Parathyroid adenoma (tissue), 2 donors: ENCODE measurements at regions not wholly inside any gene's neighbourhood (a gene's known extent, or its start where the extent isn't known, plus 50 kb on each side); places are given as distances from the start of the nearest gene placed in this dataset.

ENCODE experiments used
- H2AFZ ChIP-seq: fragments of 300-600 bp; sonication (generic); one replicate; pipeline ENCODE4 v1.7.0; 2017; ENCODE audit warnings: antibody characterized with exemption, mild to moderate bottlenecking
- H3K27ac ChIP-seq: fragments of 300-600 bp; sonication (generic); one replicate; pipeline ENCODE4 v1.7.0; 2017
- H3K27me3 ChIP-seq: fragments of 300-600 bp; sonication (generic); one replicate; pipeline ENCODE4 v1.7.0; 2017; ENCODE audit warnings: low read length; ENCODE audit not compliant: control insufficient read depth, insufficient read depth
- H3K36me3 ChIP-seq: fragments of 300-600 bp; sonication (generic); one replicate; pipeline ENCODE4 v1.7.0; 2017; ENCODE audit warnings: low read length; ENCODE audit not compliant: control insufficient read depth, insufficient read depth
- H3K4me1 ChIP-seq: fragments of 300-600 bp; sonication (generic); one replicate; pipeline ENCODE4 v1.7.0; 2017; ENCODE audit warnings: control low read depth
- H3K4me2 ChIP-seq: fragments of 300-600 bp; sonication (generic); one replicate; pipeline ENCODE4 v1.7.0; 2017; ENCODE audit warnings: low read length
- H3K4me3 ChIP-seq: fragments of 300-600 bp; sonication (generic); one replicate; pipeline ENCODE4 v1.7.0; 2017; ENCODE audit warnings: low read depth, low read length
- H3K79me2 ChIP-seq: fragments of 300-600 bp; sonication (generic); one replicate; pipeline ENCODE4 v1.7.0; 2017; ENCODE audit warnings: control low read depth
- H3K9ac ChIP-seq: fragments of 300-600 bp; sonication (generic); one replicate; pipeline ENCODE4 v1.7.0; 2017; ENCODE audit warnings: mild to moderate bottlenecking
- H3K9me3 ChIP-seq: fragments of 300-600 bp; sonication (generic); one replicate; pipeline ENCODE4 v1.7.0; 2017; ENCODE audit warnings: low read length; ENCODE audit not compliant: control insufficient read depth
- TF ChIP-seq, protein P1 (sequence below): fragments of 300-600 bp; sonication (generic); IDR thresholded peaks from one replicate; pipeline ENCODE4 v1.7.0; 2017; ENCODE audit warnings: antibody characterized with exemption, mild to moderate bottlenecking
- donor health status: primary hyperparathyroidism.

- no peaks in the 10 kb centered on the region for H3K4me1 ChIP-seq
- no peak overlapping the region for H3K4me3 ChIP-seq
- no peak overlapping the region for H3K4me2 ChIP-seq
- TF ChIP-seq, protein P1, sequence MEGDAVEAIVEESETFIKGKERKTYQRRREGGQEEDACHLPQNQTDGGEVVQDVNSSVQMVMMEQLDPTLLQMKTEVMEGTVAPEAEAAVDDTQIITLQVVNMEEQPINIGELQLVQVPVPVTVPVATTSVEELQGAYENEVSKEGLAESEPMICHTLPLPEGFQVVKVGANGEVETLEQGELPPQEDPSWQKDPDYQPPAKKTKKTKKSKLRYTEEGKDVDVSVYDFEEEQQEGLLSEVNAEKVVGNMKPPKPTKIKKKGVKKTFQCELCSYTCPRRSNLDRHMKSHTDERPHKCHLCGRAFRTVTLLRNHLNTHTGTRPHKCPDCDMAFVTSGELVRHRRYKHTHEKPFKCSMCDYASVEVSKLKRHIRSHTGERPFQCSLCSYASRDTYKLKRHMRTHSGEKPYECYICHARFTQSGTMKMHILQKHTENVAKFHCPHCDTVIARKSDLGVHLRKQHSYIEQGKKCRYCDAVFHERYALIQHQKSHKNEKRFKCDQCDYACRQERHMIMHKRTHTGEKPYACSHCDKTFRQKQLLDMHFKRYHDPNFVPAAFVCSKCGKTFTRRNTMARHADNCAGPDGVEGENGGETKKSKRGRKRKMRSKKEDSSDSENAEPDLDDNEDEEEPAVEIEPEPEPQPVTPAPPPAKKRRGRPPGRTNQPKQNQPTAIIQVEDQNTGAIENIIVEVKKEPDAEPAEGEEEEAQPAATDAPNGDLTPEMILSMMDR, result no peak
- H3K27ac ChIP-seq, result no peak overlapping the region
- H3K27me3 ChIP-seq, result no peaks in the 10 kb centered on the region
- no peaks in the 10 kb centered on the region for H3K9me3 ChIP-seq
- H3K36me3 ChIP-seq, result no peaks in the 10 kb centered on the region
- H3K9ac ChIP-seq, result no peak overlapping the region
- no peaks in the 10 kb centered on the region for H3K79me2 ChIP-seq
- no peak overlapping the region for H2AFZ ChIP-seq
These were observed 53.0 kb upstream of the WWC1 start for GRCh38 chr5:168238463-168238862.

DNA sequence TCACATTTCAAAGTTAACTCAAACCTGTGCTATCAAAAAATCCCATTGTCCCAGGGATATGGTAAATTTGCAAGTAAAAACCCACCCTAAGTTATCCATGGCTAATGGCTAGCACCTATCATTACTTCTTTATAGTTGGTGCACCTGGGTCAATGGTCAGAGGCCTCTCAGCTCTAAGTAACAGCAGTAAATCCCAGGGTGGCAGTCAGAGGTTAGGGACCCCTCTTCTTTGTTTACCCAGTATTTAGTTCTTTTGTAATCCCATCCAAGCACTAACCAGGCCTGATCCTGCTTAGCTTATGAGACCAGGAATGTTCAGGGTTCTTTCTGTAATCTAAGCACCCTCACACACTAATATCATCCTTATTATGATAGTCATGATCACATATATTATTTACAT lies 52.1 kb upstream of the WWC1 start:
- Histone ChIP-seq H3K4me1 (no peaks in the 10 kb centered on the region), H3K79me2 (no peaks in the 10 kb centered on the region), H2AFZ (no peak overlapping the region), H3K36me3 (no peaks in the 10 kb centered on the region), H3K4me2 (no peak overlapping the region), H3K9ac (no peak overlapping the region), H3K9me3 (no peaks in the 10 kb centered on the region), H3K27me3 (no peaks in the 10 kb centered on the region), H3K27ac (no peak overlapping the region), H3K4me3 (no peak overlapping the region)
- TF ChIP-seq, protein P1, result no peak
